ENCODE measurements at regions not wholly inside any gene's neighbourhood (a gene's known extent, or its start where the extent isn't known, plus 50 kb on each side); places are given as distances from the start of the nearest gene placed in this dataset.

DNA sequence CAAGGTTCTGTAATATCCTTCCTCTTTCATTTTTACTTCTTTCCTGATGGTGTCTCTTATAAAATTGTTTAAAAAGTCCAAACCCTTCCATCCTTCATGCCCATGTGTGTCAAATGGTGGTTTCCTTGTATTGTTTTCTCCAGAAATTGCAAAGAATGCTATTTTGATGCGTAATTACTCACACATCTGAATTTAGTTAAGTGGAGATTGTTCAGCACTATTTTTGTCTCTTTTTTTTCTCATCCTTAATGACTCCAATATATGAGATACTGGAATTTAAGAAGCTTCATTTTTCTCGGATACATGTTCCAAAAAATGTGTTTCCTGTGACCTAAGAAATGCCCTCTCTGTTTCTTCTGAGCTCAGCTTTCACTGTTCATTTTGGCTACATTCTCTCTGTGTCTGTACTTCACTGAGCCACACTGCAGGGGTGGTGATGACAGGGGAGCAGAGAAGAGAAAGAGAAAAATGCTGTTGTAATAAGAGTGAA, 799.8 kb downstream of the DIPK2A start:
- H3K36me3 ChIP-seq (ENCODE audit: control insufficient read depth in 1 of 2, insufficient read depth in 2 of 2, low read length in 2 of 2), result no peaks in the 10 kb centered on the region
- H3K4me1 ChIP-seq (ENCODE audit: control insufficient read depth in 1 of 2, insufficient read depth in 2 of 2, low read length in 2 of 2), result no peaks in the 10 kb centered on the region
- H3K27ac ChIP-seq (ENCODE audit: low read length), result no peak overlapping the region
- no peak overlapping the region for H3K4me3 ChIP-seq (ENCODE audit: low read depth in 1 of 2, low read length in 2 of 2)
- no peaks in the 10 kb centered on the region for H3K27me3 ChIP-seq (ENCODE audit: low read depth, low read length)
- H3K9me3 ChIP-seq (ENCODE audit: control insufficient read depth in 1 of 2, low read length in 2 of 2), result no peaks in the 10 kb centered on the region

DNA sequence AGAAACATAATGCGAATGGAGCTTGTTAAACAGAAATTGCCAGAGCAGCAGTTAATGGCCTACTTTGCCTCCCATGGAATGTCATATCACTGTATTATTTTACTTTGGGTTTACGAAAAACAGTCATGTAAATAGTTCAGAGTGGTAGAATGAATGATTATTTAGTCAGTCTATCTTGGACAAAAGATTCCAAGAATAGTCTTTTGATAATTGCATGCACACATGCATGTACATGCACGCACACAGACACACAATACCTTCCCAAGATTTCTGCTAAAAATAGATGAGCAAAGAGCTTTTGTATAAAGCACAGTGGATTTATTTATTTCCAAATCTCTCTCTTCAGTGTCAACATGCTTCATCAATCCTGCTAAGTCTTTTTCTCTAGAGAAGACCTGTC, 800.7 kb downstream of the DIPK2A start:
- H3K27ac ChIP-seq (ENCODE audit: low read length), result no peak overlapping the region
- no peaks in the 10 kb centered on the region for H3K36me3 ChIP-seq (ENCODE audit: control insufficient read depth in 1 of 2, insufficient read depth in 2 of 2, low read length in 2 of 2)
- no peaks in the 10 kb centered on the region for H3K27me3 ChIP-seq (ENCODE audit: low read depth, low read length)
- H3K4me3 ChIP-seq (ENCODE audit: low read depth in 1 of 2, low read length in 2 of 2), result no peak overlapping the region
- H3K4me1 ChIP-seq (ENCODE audit: control insufficient read depth in 1 of 2, insufficient read depth in 2 of 2, low read length in 2 of 2), result no peaks in the 10 kb centered on the region
- no peaks in the 10 kb centered on the region for H3K9me3 ChIP-seq (ENCODE audit: control insufficient read depth in 1 of 2, low read length in 2 of 2)

DNA sequence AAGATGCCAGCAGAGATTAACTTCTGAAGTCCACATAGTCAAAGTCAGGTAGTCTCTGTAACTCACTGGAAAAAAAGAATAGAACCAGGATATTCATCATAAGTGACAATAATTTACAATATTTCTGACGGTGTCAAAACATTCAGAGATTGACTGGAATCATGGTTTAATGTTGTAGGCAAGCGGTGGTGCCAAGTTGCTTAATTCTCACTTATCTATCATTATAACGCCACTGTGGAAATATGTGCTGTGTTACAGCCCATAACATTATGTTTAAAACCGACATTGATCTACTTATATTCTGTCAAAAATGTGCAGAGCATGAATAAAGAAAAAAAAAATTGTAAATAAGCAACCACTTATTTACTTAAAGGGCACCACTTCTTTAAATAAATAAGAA, 801.7 kb downstream of the DIPK2A start:
- H3K4me1 ChIP-seq (ENCODE audit: control insufficient read depth in 1 of 2, insufficient read depth in 2 of 2, low read length in 2 of 2), result no peaks in the 10 kb centered on the region
- no peaks in the 10 kb centered on the region for H3K27me3 ChIP-seq (ENCODE audit: low read depth, low read length)
- H3K9me3 ChIP-seq (ENCODE audit: control insufficient read depth in 1 of 2, low read length in 2 of 2), result no peaks in the 10 kb centered on the region
- H3K27ac ChIP-seq (ENCODE audit: low read length), result no peak overlapping the region
- no peak overlapping the region for H3K4me3 ChIP-seq (ENCODE audit: low read depth in 1 of 2, low read length in 2 of 2)
- no peaks in the 10 kb centered on the region for H3K36me3 ChIP-seq (ENCODE audit: control insufficient read depth in 1 of 2, insufficient read depth in 2 of 2, low read length in 2 of 2)

DNA sequence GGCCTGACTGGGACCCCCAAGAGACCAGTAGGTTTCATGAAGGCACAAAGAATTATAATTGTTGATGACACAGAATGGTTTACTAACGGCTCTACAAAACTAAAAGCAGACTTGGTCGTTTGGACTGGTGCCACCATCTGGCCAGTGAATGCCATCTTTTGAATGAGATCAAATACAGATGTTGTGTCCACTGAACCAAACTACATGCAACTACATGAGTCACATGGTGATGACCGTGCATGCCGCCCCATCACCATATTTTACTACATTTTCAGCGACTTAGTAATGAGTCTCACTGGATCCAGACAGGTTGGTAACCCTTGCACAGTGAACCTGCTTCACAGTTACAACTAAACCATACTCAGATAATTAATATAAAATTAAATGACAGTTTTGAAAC, 803.3 kb downstream of the DIPK2A start:
- H3K4me3 ChIP-seq (ENCODE audit: low read depth in 1 of 2, low read length in 2 of 2), result no peak overlapping the region

DNA sequence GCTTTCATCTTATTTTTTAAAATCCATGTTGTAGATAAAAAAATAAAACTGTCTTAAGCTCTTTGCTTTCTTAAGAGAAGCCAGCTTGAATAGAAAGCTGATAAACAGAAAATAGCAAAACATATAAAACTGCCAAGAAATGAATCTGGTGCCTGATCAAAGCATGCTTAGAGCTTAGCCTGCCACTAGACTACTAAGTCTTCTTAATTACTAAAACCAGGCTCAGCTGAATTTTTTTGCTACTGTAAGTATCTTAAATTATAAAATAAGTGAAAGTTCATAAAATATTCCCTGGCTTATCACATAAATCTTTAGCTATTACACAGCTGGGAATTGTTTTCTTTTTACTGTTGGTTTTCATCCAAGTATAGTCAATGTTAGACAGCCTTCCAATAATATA, 803.9 kb downstream of the DIPK2A start:
- no peaks in the 10 kb centered on the region for H3K36me3 ChIP-seq (ENCODE audit: control insufficient read depth in 1 of 2, insufficient read depth in 2 of 2, low read length in 2 of 2)
- no peaks in the 10 kb centered on the region for H3K9me3 ChIP-seq (ENCODE audit: control insufficient read depth in 1 of 2, low read length in 2 of 2)
- H3K27ac ChIP-seq (ENCODE audit: low read length), result no peak overlapping the region
- H3K27me3 ChIP-seq (ENCODE audit: low read depth, low read length), result no peaks in the 10 kb centered on the region
- no peak overlapping the region for H3K4me3 ChIP-seq (ENCODE audit: low read depth in 1 of 2, low read length in 2 of 2)
- no peaks in the 10 kb centered on the region for H3K4me1 ChIP-seq (ENCODE audit: control insufficient read depth in 1 of 2, insufficient read depth in 2 of 2, low read length in 2 of 2)

More for the DNA sequence above, 803.3 kb downstream of the DIPK2A start:
- Histone ChIP-seq H3K4me1 (ENCODE audit: control insufficient read depth in 1 of 2, insufficient read depth in 2 of 2, low read length in 2 of 2) (no peaks in the 10 kb centered on the region), H3K27me3 (ENCODE audit: low read depth, low read length) (no peaks in the 10 kb centered on the region), H3K27ac (ENCODE audit: low read length) (no peak overlapping the region), H3K9me3 (ENCODE audit: control insufficient read depth in 1 of 2, low read length in 2 of 2) (no peaks in the 10 kb centered on the region), H3K36me3 (ENCODE audit: control insufficient read depth in 1 of 2, insufficient read depth in 2 of 2, low read length in 2 of 2) (no peaks in the 10 kb centered on the region)

DNA sequence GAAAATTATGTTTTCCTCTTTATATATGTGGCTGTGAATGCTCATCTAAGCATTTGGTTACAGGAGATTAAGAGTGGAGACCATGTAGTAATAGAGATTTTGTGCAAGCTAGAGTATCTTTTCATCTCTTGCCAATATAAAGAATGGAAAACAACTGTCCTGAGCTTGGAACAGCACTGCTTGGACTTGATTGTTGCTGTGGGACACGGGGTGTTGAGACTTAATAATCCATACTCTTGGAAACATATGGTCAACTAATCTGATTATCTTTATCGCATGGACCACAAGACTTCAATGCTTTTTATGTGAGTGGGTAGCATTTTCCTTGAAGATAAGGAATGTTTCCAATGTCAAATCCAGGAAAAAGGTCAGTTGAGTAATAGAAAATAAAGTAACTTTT, 806.3 kb downstream of the DIPK2A start:
- no peak overlapping the region for H3K4me3 ChIP-seq (ENCODE audit: low read depth in 1 of 2, low read length in 2 of 2)
- no peaks in the 10 kb centered on the region for H3K36me3 ChIP-seq (ENCODE audit: control insufficient read depth in 1 of 2, insufficient read depth in 2 of 2, low read length in 2 of 2)
- no peaks in the 10 kb centered on the region for H3K9me3 ChIP-seq (ENCODE audit: control insufficient read depth in 1 of 2, low read length in 2 of 2)
- H3K27me3 ChIP-seq (ENCODE audit: low read depth, low read length), result no peaks in the 10 kb centered on the region
- H3K27ac ChIP-seq (ENCODE audit: low read length), result no peak overlapping the region
- H3K4me1 ChIP-seq (ENCODE audit: control insufficient read depth in 1 of 2, insufficient read depth in 2 of 2, low read length in 2 of 2), result no peaks in the 10 kb centered on the region

DNA sequence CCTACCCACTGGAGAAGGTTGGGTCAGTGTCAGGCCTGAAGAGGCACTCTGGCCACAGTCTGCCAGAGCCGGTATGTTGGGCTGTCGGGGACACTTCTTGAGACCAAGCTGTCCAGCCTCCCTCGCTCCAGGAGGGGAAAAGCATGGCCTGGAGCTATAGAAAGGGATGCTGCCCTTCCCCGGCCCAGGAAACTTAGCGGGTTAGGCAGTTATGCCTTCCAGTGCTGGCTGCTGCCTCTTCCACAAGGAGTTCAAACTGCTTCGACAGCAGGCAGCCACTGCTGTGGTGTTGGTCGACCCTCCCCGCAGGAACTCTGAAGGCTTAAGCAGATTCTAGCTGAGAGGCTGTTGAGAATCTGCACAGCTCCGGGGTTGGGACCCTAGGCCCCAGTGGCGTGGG, 819.4 kb downstream of the DIPK2A start:
- Histone ChIP-seq H3K27ac (ENCODE audit: low read length) (no peak overlapping the region), H3K9me3 (ENCODE audit: control insufficient read depth in 1 of 2, low read length in 2 of 2) (peaks cover 0 to 2% of the 10 kb centered on the region in 2 donors), H3K27me3 (ENCODE audit: low read depth, low read length) (no peaks in the 10 kb centered on the region), H3K4me3 (ENCODE audit: low read depth in 1 of 2, low read length in 2 of 2) (no peak overlapping the region), H3K36me3 (ENCODE audit: control insufficient read depth in 1 of 2, insufficient read depth in 2 of 2, low read length in 2 of 2) (no peaks in the 10 kb centered on the region), H3K4me1 (ENCODE audit: control insufficient read depth in 1 of 2, insufficient read depth in 2 of 2, low read length in 2 of 2) (no peaks in the 10 kb centered on the region)

DNA sequence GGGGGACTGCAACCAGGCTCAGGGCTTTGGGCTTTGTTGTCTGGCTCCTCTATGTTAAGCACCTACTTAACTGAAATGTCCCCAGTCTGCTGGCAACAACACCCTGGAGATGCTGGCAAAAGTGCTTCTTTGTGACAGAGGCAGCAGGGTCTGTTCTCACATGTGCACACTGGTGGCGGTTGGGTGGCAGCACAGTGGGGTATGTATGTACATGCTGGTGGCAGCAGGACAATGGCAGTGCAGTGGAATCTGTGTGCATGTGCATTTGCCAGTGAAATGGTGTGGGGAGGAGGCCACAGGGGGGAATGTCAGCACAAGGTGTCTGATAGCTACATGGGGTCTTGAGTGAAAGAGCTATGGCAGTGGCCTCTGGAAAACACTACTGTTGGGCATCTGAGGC, 830.3 kb downstream of the DIPK2A start:
- H3K36me3 ChIP-seq (ENCODE audit: control insufficient read depth in 1 of 2, insufficient read depth in 2 of 2, low read length in 2 of 2), result no peaks in the 10 kb centered on the region
- no peaks in the 10 kb centered on the region for H3K9me3 ChIP-seq (ENCODE audit: control insufficient read depth in 1 of 2, low read length in 2 of 2)
- H3K4me3 ChIP-seq (ENCODE audit: low read depth in 1 of 2, low read length in 2 of 2), result no peak overlapping the region
- no peaks in the 10 kb centered on the region for H3K4me1 ChIP-seq (ENCODE audit: control insufficient read depth in 1 of 2, insufficient read depth in 2 of 2, low read length in 2 of 2)
- H3K27ac ChIP-seq (ENCODE audit: low read length), result no peak overlapping the region
- H3K27me3 ChIP-seq (ENCODE audit: low read depth, low read length), result no peaks in the 10 kb centered on the region

DNA sequence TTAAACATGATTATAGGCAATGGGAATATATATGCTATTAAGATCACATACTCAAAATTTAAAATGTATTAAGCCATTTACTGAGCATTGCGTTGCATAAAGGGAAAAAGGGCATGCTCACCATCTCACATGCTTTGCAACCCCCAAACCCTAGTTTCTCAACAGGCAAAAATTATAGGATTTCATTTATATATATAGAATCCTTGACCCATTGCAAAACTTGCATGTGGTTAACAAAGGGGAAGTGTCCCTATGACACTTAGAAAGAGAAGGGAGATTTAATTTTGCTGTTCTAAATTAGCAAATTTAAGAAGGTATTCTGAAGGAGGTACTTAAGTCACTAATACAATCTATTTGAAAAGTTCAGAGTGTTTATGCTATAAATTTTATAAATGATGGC, 837.8 kb downstream of the DIPK2A start:
- no peaks in the 10 kb centered on the region for H3K36me3 ChIP-seq (ENCODE audit: control insufficient read depth in 1 of 2, insufficient read depth in 2 of 2, low read length in 2 of 2)
- no peak overlapping the region for H3K27ac ChIP-seq (ENCODE audit: low read length)
- no peaks in the 10 kb centered on the region for H3K27me3 ChIP-seq (ENCODE audit: low read depth, low read length)
- no peaks in the 10 kb centered on the region for H3K4me1 ChIP-seq (ENCODE audit: control insufficient read depth in 1 of 2, insufficient read depth in 2 of 2, low read length in 2 of 2)
- no peak overlapping the region for H3K4me3 ChIP-seq (ENCODE audit: low read depth in 1 of 2, low read length in 2 of 2)
- no peaks in the 10 kb centered on the region for H3K9me3 ChIP-seq (ENCODE audit: control insufficient read depth in 1 of 2, low read length in 2 of 2)

DNA sequence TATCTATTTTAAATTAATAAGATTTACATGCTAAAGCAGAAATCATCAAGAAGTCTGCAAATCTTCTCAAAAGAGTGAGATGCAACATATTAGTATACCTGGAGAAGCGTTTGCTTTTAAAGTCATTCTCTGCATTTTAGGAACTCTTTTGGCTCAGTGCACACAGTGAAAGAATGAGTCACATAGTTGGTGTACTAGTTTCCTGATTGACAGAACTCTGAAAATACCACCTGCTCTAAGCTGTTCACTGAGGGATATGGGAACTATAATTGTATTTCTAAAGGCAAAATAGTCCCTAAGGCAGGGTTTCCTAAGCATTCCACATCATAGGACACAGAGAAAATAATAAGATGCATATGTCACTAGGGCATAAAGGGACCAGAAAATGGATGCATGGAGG, 838.5 kb downstream of the DIPK2A start:
- no peaks in the 10 kb centered on the region for H3K27me3 ChIP-seq (ENCODE audit: low read depth, low read length)
- H3K9me3 ChIP-seq (ENCODE audit: control insufficient read depth in 1 of 2, low read length in 2 of 2), result no peaks in the 10 kb centered on the region

DNA sequence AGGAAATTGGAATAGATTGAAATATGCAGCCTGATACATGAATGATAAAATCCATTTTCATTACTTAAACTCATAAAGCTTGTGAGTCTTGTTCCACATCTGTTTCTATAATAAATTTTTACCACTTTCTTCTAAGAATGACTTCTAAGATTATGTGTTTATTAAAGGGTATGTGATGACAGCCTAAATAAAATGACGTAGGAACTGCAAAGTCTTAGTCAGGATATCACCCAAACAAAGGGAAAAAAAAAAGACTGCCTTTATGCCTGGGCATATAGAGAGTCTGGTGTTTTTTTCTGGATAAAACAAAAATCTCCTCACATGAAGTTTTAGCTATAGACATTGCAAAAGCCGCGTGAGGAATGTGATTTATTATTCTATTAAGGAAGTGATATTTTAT, 844.0 kb downstream of the DIPK2A start:
- H3K9me3 ChIP-seq (ENCODE audit: control insufficient read depth in 1 of 2, low read length in 2 of 2), result no peaks in the 10 kb centered on the region
- no peak overlapping the region for H3K27ac ChIP-seq (ENCODE audit: low read length)
- no peaks in the 10 kb centered on the region for H3K36me3 ChIP-seq (ENCODE audit: control insufficient read depth in 1 of 2, insufficient read depth in 2 of 2, low read length in 2 of 2)
- H3K4me3 ChIP-seq (ENCODE audit: low read depth in 1 of 2, low read length in 2 of 2), result no peak overlapping the region
- no peaks in the 10 kb centered on the region for H3K27me3 ChIP-seq (ENCODE audit: low read depth, low read length)
- no peaks in the 10 kb centered on the region for H3K4me1 ChIP-seq (ENCODE audit: control insufficient read depth in 1 of 2, insufficient read depth in 2 of 2, low read length in 2 of 2)

More for the DNA sequence above, 838.5 kb downstream of the DIPK2A start:
- no peaks in the 10 kb centered on the region for H3K4me1 ChIP-seq (ENCODE audit: control insufficient read depth in 1 of 2, insufficient read depth in 2 of 2, low read length in 2 of 2)
- H3K27ac ChIP-seq (ENCODE audit: low read length), result no peak overlapping the region
- no peaks in the 10 kb centered on the region for H3K36me3 ChIP-seq (ENCODE audit: control insufficient read depth in 1 of 2, insufficient read depth in 2 of 2, low read length in 2 of 2)
- H3K4me3 ChIP-seq (ENCODE audit: low read depth in 1 of 2, low read length in 2 of 2), result no peak overlapping the region

DNA sequence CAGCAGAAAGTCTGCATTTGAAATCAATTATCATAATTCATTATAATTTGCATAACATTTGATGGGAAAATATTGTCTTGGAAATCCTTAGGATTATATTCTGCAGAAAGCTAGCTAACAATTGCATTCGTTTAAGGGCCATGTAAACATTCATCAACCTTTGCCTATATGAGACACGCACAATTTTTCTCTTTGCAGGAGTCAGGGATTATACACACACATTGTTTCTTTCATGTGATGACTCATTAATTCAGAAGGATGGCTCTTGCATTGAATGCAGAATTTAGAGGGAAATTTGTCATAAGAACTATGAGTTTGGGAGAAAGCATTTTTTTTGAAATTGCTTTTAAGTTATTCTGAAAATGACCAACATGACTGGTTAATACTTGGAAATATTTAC, 844.7 kb downstream of the DIPK2A start:
- Histone ChIP-seq H3K27ac (ENCODE audit: low read length) (no peak overlapping the region), H3K27me3 (ENCODE audit: low read depth, low read length) (no peaks in the 10 kb centered on the region), H3K4me3 (ENCODE audit: low read depth in 1 of 2, low read length in 2 of 2) (no peak overlapping the region), H3K36me3 (ENCODE audit: control insufficient read depth in 1 of 2, insufficient read depth in 2 of 2, low read length in 2 of 2) (no peaks in the 10 kb centered on the region), H3K4me1 (ENCODE audit: control insufficient read depth in 1 of 2, insufficient read depth in 2 of 2, low read length in 2 of 2) (no peaks in the 10 kb centered on the region), H3K9me3 (ENCODE audit: control insufficient read depth in 1 of 2, low read length in 2 of 2) (no peaks in the 10 kb centered on the region)

Measured in muscle layer of duodenum (tissue), 2 donors.